ENCODE measurements at regions not wholly inside any gene's neighbourhood (a gene's known extent, or its start where the extent isn't known, plus 50 kb on each side); places are given as distances from the start of the nearest gene placed in this dataset.
A peak's percentile ranks its signal among the peaks of the same experiment; 100 is the strongest.

DNA sequence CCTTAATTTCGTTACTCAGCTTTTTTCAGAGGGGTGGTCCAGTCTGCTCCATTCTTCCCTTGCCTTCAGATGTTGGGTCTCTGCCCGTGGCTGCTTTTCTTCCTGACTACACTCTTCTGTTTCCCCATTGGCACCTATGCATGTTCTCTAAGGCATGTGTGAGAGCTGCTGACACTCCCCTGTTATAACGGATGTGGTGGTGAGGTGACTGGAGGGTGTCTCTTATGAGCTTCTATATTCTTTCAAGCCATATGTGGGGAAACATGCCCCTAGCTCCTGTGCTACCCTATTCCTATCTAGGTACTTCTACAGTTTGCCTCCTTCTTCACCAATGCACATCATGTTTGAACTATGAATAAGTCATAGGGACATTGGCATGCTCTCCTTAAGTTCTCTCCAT, 643.2 kb downstream of the RPL10L start:
- in situ Hi-C loops (cut with HindIII; ENCODE audit: low sequenced_read_pairs) = no loop called here
- no peak overlapping the region for H3K4me3 ChIP-seq (ENCODE audit: low read depth, low read length)
- TF ChIP-seq, protein P1, sequence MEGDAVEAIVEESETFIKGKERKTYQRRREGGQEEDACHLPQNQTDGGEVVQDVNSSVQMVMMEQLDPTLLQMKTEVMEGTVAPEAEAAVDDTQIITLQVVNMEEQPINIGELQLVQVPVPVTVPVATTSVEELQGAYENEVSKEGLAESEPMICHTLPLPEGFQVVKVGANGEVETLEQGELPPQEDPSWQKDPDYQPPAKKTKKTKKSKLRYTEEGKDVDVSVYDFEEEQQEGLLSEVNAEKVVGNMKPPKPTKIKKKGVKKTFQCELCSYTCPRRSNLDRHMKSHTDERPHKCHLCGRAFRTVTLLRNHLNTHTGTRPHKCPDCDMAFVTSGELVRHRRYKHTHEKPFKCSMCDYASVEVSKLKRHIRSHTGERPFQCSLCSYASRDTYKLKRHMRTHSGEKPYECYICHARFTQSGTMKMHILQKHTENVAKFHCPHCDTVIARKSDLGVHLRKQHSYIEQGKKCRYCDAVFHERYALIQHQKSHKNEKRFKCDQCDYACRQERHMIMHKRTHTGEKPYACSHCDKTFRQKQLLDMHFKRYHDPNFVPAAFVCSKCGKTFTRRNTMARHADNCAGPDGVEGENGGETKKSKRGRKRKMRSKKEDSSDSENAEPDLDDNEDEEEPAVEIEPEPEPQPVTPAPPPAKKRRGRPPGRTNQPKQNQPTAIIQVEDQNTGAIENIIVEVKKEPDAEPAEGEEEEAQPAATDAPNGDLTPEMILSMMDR (IDR thresholded peaks at IDR 0.05; ENCODE audit: low read depth, low read length) = no peak
- DNase-seq (ENCODE audit: low read depth, low spot score) = no peak

DNA sequence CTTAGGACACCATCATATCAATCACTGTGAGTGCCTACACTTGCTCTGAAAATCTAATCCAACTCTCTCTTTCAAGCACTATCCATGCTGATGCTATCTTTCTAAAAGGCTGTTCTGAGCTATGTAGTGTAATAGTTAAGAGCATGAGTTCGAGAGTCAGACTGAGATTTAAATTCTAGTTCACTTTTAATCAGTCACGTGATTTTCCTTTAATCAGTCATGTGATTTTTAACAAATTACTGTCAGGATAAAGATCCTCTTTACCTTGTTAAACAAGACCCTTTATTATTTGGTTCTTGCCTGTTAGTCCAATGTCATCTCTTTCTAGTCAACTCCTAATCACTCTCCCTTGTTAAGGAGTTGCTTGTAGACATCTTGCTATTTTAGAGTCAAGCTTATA, 653.0 kb downstream of the RPL10L start:
- TF ChIP-seq, protein P1 (IDR thresholded peaks at IDR 0.05; ENCODE audit: low read depth, low read length) = no peak
- DNase-seq (ENCODE audit: low read depth, low spot score) = no peak
- no peak overlapping the region for H3K4me3 ChIP-seq (ENCODE audit: low read depth, low read length)
- in situ Hi-C loops (cut with HindIII; ENCODE audit: low sequenced_read_pairs) = no loop called here

- TF ChIP-seq, protein P1 (IDR thresholded peaks at IDR 0.05; ENCODE audit: low read depth, low read length) = peak; percentile 11
- no peak overlapping the region for H3K4me3 ChIP-seq (ENCODE audit: low read depth, low read length)
- in situ Hi-C loops (cut with HindIII; ENCODE audit: low sequenced_read_pairs) = no loop called here
- no peak for DNase-seq (ENCODE audit: low read depth, low spot score)
These were observed 661.3 kb downstream of the RPL10L start for GRCh38 chr14:45990252-45990651.

DNA sequence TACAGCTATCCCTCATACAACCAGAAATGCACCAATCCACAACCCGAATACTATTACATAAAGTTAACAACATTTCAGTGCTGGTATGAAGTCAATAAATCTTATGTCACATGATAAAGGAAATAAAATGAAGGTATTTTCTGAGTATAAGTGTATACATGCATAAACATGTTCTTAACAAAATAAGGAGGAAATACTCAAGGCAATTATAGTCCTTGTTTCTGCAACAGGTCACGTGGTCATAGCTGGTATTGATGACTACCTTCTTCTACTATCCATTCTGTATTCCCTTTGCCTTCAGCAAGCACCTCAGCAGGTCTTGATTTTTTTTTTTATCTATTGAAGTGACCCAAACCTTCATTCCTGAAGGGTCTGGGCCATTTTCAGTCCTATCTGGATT, 675.6 kb downstream of the RPL10L start:
- no peak overlapping the region for H3K4me3 ChIP-seq (ENCODE audit: low read depth, low read length)
- in situ Hi-C loops (cut with HindIII; ENCODE audit: low sequenced_read_pairs) = no loop called here
- TF ChIP-seq, protein P1 (IDR thresholded peaks at IDR 0.05; ENCODE audit: low read depth, low read length) = no peak
- DNase-seq (ENCODE audit: low read depth, low spot score) = no peak

GRCh38 chr14:45972416-45972815, 679.2 kb downstream of the RPL10L start:
- no peak overlapping the region for H3K4me3 ChIP-seq (ENCODE audit: low read depth, low read length)
- TF ChIP-seq, protein P1 (IDR thresholded peaks at IDR 0.05; ENCODE audit: low read depth, low read length) = no peak
- in situ Hi-C loops (cut with HindIII; ENCODE audit: low sequenced_read_pairs) = no loop called here
- DNase-seq (ENCODE audit: low read depth, low spot score) = no peak

GRCh38 chr14:45970621-45971020, 681.0 kb downstream of the RPL10L start:
- in situ Hi-C loops (cut with HindIII; ENCODE audit: low sequenced_read_pairs) = no loop called here
- no peak for DNase-seq (ENCODE audit: low read depth, low spot score)
- TF ChIP-seq, protein P1 (IDR thresholded peaks at IDR 0.05; ENCODE audit: low read depth, low read length) = no peak
- no peak overlapping the region for H3K4me3 ChIP-seq (ENCODE audit: low read depth, low read length)

DNA sequence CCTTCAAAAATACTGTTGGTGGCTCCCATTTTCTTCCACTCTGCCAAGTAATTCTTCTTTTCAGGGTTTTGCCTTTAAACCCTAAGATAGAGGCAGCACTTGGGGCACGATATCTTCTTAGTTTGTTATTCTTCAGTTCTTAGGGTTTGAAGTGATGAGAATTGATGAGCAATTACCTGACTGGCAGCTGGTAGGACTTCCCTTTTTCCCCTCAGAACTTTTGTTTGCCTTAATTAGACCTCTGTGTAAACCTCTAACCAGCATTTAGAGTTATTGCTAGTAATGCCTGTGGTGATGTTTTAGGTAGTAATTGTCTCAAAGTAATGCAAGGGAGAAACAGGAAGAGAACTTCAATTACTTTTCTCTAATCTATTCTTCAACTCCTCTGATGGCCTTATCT, 683.5 kb downstream of the RPL10L start:
- TF ChIP-seq, protein P1 (IDR thresholded peaks at IDR 0.05; ENCODE audit: low read depth, low read length) = no peak
- no peak for DNase-seq (ENCODE audit: low read depth, low spot score)
- H3K4me3 ChIP-seq (ENCODE audit: low read depth, low read length) = no peak overlapping the region
- in situ Hi-C loops (cut with HindIII; ENCODE audit: low sequenced_read_pairs) = no loop called here
